ENCODE measurements at regions not wholly inside any gene's neighbourhood (a gene's known extent, or its start where the extent isn't known, plus 50 kb on each side); places are given as distances from the start of the nearest gene placed in this dataset.

GRCh38 chr2:181334158-181334826, 122.9 kb upstream of the ITGA4 start:
- H3K27me3 ChIP-seq = no peaks in the 10 kb centered on the region
- intact Hi-C loops (cut with DNase I; ENCODE audit: low total_unique reads) = no loop called here
- no peaks in the 10 kb centered on the region for H3K4me1 ChIP-seq
- 73 to 82% (median 74%) methylated on average over 4 of the region's 4 CpGs for WGBS, 5 donors
- no peak overlapping the region for H3K27ac ChIP-seq
- H3K36me3 ChIP-seq = no peaks in the 10 kb centered on the region
- DNase-seq = no peak
- H3K4me3 ChIP-seq = no peak overlapping the region
- TF ChIP-seq CTCF (IDR thresholded peaks at IDR 0.05) = no peak
- H3K9me3 ChIP-seq = peaks cover 0 to 5% (median 0%) of the 10 kb centered on the region in 4 donors

GRCh38 chr2:181340891-181341290, 116.3 kb upstream of the ITGA4 start:
- WGBS, 5 donors = 77 to 96% (median 89%) methylated on average over 1 of the region's 1 CpG
- H3K27me3 ChIP-seq = no peaks in the 10 kb centered on the region
- TF ChIP-seq POLR2AphosphoS5 (IDR thresholded peaks at IDR 0.05) = no peak
- TF ChIP-seq EP300 (IDR thresholded peaks at IDR 0.05) = no peak
- no peak for TF ChIP-seq POLR2A (IDR thresholded peaks at IDR 0.05)
- no peak for TF ChIP-seq CTCF (IDR thresholded peaks at IDR 0.05)
- H3K36me3 ChIP-seq = no peaks in the 10 kb centered on the region
- DNase-seq = no peak
- H3K9me3 ChIP-seq = no peaks in the 10 kb centered on the region
- no peak overlapping the region for H3K27ac ChIP-seq
- no peaks in the 10 kb centered on the region for H3K4me1 ChIP-seq
- intact Hi-C loops (cut with DNase I; ENCODE audit: low total_unique reads) = no loop called here
- H3K4me3 ChIP-seq = no peak overlapping the region

- no peaks in the 10 kb centered on the region for H3K36me3 ChIP-seq
- no peak overlapping the region for H3K27ac ChIP-seq
- no peak overlapping the region for H3K4me3 ChIP-seq
- no peaks in the 10 kb centered on the region for H3K27me3 ChIP-seq
- DNase-seq = no peak
- intact Hi-C loops (cut with DNase I; ENCODE audit: low total_unique reads) = no loop called here
- TF ChIP-seq POLR2AphosphoS5 (IDR thresholded peaks at IDR 0.05) (no peak), EP300 (IDR thresholded peaks at IDR 0.05) (no peak), CTCF (IDR thresholded peaks at IDR 0.05) (no peak), POLR2A (IDR thresholded peaks at IDR 0.05) (no peak)
- no peaks in the 10 kb centered on the region for H3K4me1 ChIP-seq
- 78 to 83% (median 80%) methylated on average over 2 of the region's 2 CpGs for WGBS, 5 donors
- no peaks in the 10 kb centered on the region for H3K9me3 ChIP-seq
Measured at GRCh38 chr2:181341855-181342600, 115.2 kb upstream of the ITGA4 start.

- no peaks in the 10 kb centered on the region for H3K36me3 ChIP-seq
- no peak for DNase-seq
- no peak overlapping the region for H3K27ac ChIP-seq
- intact Hi-C loops (cut with DNase I; ENCODE audit: low total_unique reads) = no loop called here
- no peaks in the 10 kb centered on the region for H3K4me1 ChIP-seq
- no peak for TF ChIP-seq CTCF (IDR thresholded peaks at IDR 0.05)
- no peak for TF ChIP-seq POLR2A (IDR thresholded peaks at IDR 0.05)
- no peak for TF ChIP-seq POLR2AphosphoS5 (IDR thresholded peaks at IDR 0.05)
- no peak for TF ChIP-seq EP300 (IDR thresholded peaks at IDR 0.05)
- H3K9me3 ChIP-seq = no peaks in the 10 kb centered on the region
- no peak overlapping the region for H3K4me3 ChIP-seq
- H3K27me3 ChIP-seq = no peaks in the 10 kb centered on the region
Measured at GRCh38 chr2:181348107-181348837, 108.9 kb upstream of the ITGA4 start.

All from stomach (tissue), 8 donors.